CD14-positive monocyte (primary cell): ENCODE measurements at regions not wholly inside any gene's neighbourhood (a gene's known extent, or its start where the extent isn't known, plus 50 kb on each side); places are given as distances from the start of the nearest gene placed in this dataset.
"Not testable (repeated sequence)": the region's sequence is repeated elsewhere in the genome, so short reads cannot be mapped to it uniquely, and the experiment has no call there.

Experiments used
- DNase-seq, 3 donors: peaks; one replicate each; pipeline ENCODE4 v3.0.0-alpha.2; 2011 to 2022
- H2AFZ ChIP-seq: 2 replicates; pipeline ENCODE4 v1.6.0; 2012; ENCODE audit warnings: mild to moderate bottlenecking, low read depth, low read length, inconsistent platforms; ENCODE audit not compliant: insufficient read depth, poor library complexity, severe bottlenecking
- H3K27ac ChIP-seq, 2 donors: 1 replicate in 1 of 2; 2 replicates in 1 of 2; pipeline ENCODE4 v1.5.1; 2012 to 2013; ENCODE audit warnings: low read length in 2 of 2, control low read depth in 1 of 2, inconsistent platforms in 1 of 2, low read depth in 1 of 2, mild to moderate bottlenecking in 1 of 2
- H3K27me3 ChIP-seq, 2 donors: one replicate each; pipeline versions ENCODE4 v1.6.0 to v1.6.1; 2011 to 2013; ENCODE audit warnings: low read length in 2 of 2; ENCODE audit not compliant: control insufficient read depth in 2 of 2, insufficient read depth in 2 of 2
- H3K36me3 ChIP-seq, 2 donors: replicated peaks in 1 of 2; 1 replicate in 1 of 2; 2 replicates in 1 of 2; pipeline versions ENCODE4 v1.5.1 to v1.6.1; 2012 to 2013; ENCODE audit warnings: low read length in 2 of 2, control low read depth in 1 of 2, inconsistent platforms in 1 of 2, mild to moderate bottlenecking in 1 of 2; ENCODE audit not compliant: insufficient read depth in 2 of 2, control insufficient read depth in 1 of 2
- H3K4me1 ChIP-seq, 2 donors: 1 replicate in 1 of 2; 2 replicates in 1 of 2; pipeline versions ENCODE4 v1.5.1 to v1.6.1; 2012 to 2013; ENCODE audit warnings: low read length in 2 of 2, control low read depth in 1 of 2, inconsistent platforms in 1 of 2, mild to moderate bottlenecking in 1 of 2, moderate library complexity in 1 of 2; ENCODE audit not compliant: insufficient read depth in 2 of 2, control insufficient read depth in 1 of 2
- H3K4me2 ChIP-seq: replicated peaks from 2 replicates; pipeline ENCODE3; 2012; ENCODE audit warnings: low read length, moderate library complexity, mild to moderate bottlenecking; ENCODE audit not compliant: poor library complexity, severe bottlenecking; ENCODE audit errors: extremely low read depth
- H3K4me3 ChIP-seq, 3 experiments: fragments of 200-600 bp in 1 of 3; sonication (generic) in 1 of 3; replicated peaks in 1 of 3; 1 replicate in 2 of 3; 2 replicates in 1 of 3; pipeline ENCODE4 v1.5.1; 2011 to 2013; ENCODE audit warnings: low read length in 3 of 3, mild to moderate bottlenecking in 3 of 3, control low read depth in 2 of 3, low read depth in 2 of 3, inconsistent platforms in 1 of 3, moderate library complexity in 1 of 3
- H3K79me2 ChIP-seq: 2 replicates; pipeline ENCODE4 v1.6.0; 2012; ENCODE audit warnings: mild to moderate bottlenecking, control low read depth, inconsistent platforms, low read length, moderate library complexity; ENCODE audit not compliant: insufficient read depth
- H3K9ac ChIP-seq: 2 replicates; pipeline ENCODE4 v1.6.0; 2017; ENCODE audit warnings: low read length, mild to moderate bottlenecking; ENCODE audit not compliant: insufficient read depth, poor library complexity, severe bottlenecking
- H3K9me3 ChIP-seq, 2 donors: replicated peaks in 1 of 2; 1 replicate in 1 of 2; 2 replicates in 1 of 2; pipeline versions ENCODE4 v1.5.1 to v1.6.1; 2012 to 2013; ENCODE audit warnings: low read length in 2 of 2, control low read depth in 1 of 2; ENCODE audit not compliant: control insufficient read depth in 1 of 2, insufficient read depth in 1 of 2
- H4K20me1 ChIP-seq: 2 replicates; pipeline ENCODE4 v1.6.0; 2012; ENCODE audit warnings: mild to moderate bottlenecking, low read length, control low read depth, moderate library complexity; ENCODE audit not compliant: insufficient read depth
- H3K27ac Mint-ChIP-seq, 7 donors: one replicate each; pipeline ENCODE4 v1.8.0; 2020; ENCODE audit warnings: mild to moderate bottlenecking in 7 of 7, mixed read lengths in 7 of 7, moderate library complexity in 6 of 7, inconsistent platforms in 2 of 7
- H3K27me3 Mint-ChIP-seq, 3 donors: one replicate each; pipeline ENCODE4 v1.8.0; 2021 to 2022; ENCODE audit warnings: low read depth in 3 of 3, mild to moderate bottlenecking in 3 of 3, mixed read lengths in 3 of 3, moderate library complexity in 3 of 3, inconsistent platforms in 1 of 3
- H3K36me3 Mint-ChIP-seq, 2 donors: one replicate each; pipeline ENCODE4 v1.8.0; 2020; ENCODE audit warnings: mixed read lengths in 2 of 2, inconsistent platforms in 1 of 2, mild to moderate bottlenecking in 1 of 2
- H3K4me1 Mint-ChIP-seq: one replicate; pipeline ENCODE4 v1.8.0; 2020; ENCODE audit warnings: mild to moderate bottlenecking, mixed read lengths
- H3K4me3 Mint-ChIP-seq, 2 donors: one replicate each; pipeline ENCODE4 v1.8.0; 2020; ENCODE audit warnings: mild to moderate bottlenecking in 2 of 2, mixed read lengths in 2 of 2, moderate library complexity in 1 of 2
- H3K9me3 Mint-ChIP-seq, 7 donors: one replicate each; pipeline ENCODE4 v1.8.0; 2020 to 2022; ENCODE audit warnings: mixed read lengths in 7 of 7, mild to moderate bottlenecking in 6 of 7, moderate library complexity in 6 of 7, inconsistent platforms in 2 of 7
- WGBS: methylation state at CpG from one replicate; pipeline ENCODE4 v1.1.5; 2013; ENCODE audit warnings: missing lambda C conversion rate; ENCODE audit not compliant: insufficient coverage; 5-methylcytosine and 5-hydroxymethylcytosine counted together
- intact Hi-C, 2 donors: fragments of 100-400 bp; cut with micrococcal nuclease; formaldehyde crosslinking; loops; one replicate each; pipeline versions ENCODE4 v1.15.0 to v1.15.1; 2023
- TF ChIP-seq, protein P1 (sequence below): fragments of 200-600 bp; IDR thresholded peaks from one replicate; pipeline ENCODE4 v1.8.0; 2022; ENCODE audit warnings: antibody characterized with exemption, mild to moderate bottlenecking

DNA sequence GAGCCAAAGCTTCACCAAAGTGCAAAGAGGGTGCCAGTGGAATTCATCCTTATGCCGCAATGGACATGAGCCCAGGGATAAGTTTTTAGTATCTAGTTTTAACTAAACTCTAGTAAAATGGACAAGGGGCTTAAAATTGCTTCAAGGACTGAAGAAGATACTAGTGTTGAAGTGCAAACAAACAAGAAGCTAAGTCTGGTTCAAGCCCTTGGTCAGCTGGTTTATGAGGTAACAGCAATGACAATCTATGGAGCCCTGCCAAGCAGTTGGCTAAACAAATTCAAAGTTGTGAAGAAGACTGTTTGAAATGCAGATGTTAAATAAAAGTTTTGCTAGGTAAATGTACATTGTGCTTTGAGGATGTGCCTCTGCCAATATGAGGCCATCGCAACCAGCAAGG is 209.4 kb downstream of the KTN1 start:
- TF ChIP-seq, protein P1, sequence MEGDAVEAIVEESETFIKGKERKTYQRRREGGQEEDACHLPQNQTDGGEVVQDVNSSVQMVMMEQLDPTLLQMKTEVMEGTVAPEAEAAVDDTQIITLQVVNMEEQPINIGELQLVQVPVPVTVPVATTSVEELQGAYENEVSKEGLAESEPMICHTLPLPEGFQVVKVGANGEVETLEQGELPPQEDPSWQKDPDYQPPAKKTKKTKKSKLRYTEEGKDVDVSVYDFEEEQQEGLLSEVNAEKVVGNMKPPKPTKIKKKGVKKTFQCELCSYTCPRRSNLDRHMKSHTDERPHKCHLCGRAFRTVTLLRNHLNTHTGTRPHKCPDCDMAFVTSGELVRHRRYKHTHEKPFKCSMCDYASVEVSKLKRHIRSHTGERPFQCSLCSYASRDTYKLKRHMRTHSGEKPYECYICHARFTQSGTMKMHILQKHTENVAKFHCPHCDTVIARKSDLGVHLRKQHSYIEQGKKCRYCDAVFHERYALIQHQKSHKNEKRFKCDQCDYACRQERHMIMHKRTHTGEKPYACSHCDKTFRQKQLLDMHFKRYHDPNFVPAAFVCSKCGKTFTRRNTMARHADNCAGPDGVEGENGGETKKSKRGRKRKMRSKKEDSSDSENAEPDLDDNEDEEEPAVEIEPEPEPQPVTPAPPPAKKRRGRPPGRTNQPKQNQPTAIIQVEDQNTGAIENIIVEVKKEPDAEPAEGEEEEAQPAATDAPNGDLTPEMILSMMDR: no peak
- Mint-ChIP-seq H3K4me3 (no peak overlapping the region), H3K27ac (no peak overlapping the region), H3K27me3 (peaks cover 0 to 4% (median 0%) of the 10 kb centered on the region in 3 donors), H3K36me3 (peaks cover 0 to 3% of the 10 kb centered on the region in 2 donors), H3K4me1 (peaks cover 24% of the 10 kb centered on the region), H3K9me3 (peaks cover 0 to 4% (median 0%) of the 10 kb centered on the region in 7 donors)
- no peaks in the 10 kb centered on the region for H3K79me2 ChIP-seq
- H3K27ac ChIP-seq: no peak overlapping the region
- DNase-seq: no peak
- H3K27me3 ChIP-seq: no peaks in the 10 kb centered on the region
- no peak overlapping the region for H2AFZ ChIP-seq
- H3K4me3 ChIP-seq: no peak overlapping the region
- no peak overlapping the region for H3K9ac ChIP-seq
- 100% methylated on average over 1 of the region's 2 CpGs for WGBS
- H4K20me1 ChIP-seq: no peaks in the 10 kb centered on the region
- H3K36me3 ChIP-seq: no peaks in the 10 kb centered on the region
- H3K4me1 ChIP-seq: peaks cover 23 to 24% of the 10 kb centered on the region in 2 donors
- no peaks in the 10 kb centered on the region for H3K9me3 ChIP-seq
- H3K4me2 ChIP-seq: no peak overlapping the region
- intact Hi-C loops: no loop called here

- no peaks in the 10 kb centered on the region for H4K20me1 ChIP-seq
- TF ChIP-seq, protein P1: no peak
- no peaks in the 10 kb centered on the region for H3K79me2 ChIP-seq
- H3K4me3 Mint-ChIP-seq: no peak overlapping the region
- H3K27me3 Mint-ChIP-seq: peaks cover 0 to 4% (median 0%) of the 10 kb centered on the region in 3 donors
- intact Hi-C loops: no loop called here
- H3K27me3 ChIP-seq: no peaks in the 10 kb centered on the region
- H3K4me1 ChIP-seq: peaks cover 22 to 23% of the 10 kb centered on the region in 2 donors
- no peak overlapping the region for H3K4me2 ChIP-seq
- no peak overlapping the region for H3K27ac Mint-ChIP-seq
- WGBS: 85% methylated on average over 3 of the region's 6 CpGs
- no peaks in the 10 kb centered on the region for H3K9me3 ChIP-seq
- H3K36me3 Mint-ChIP-seq: peaks cover 0 to 3% of the 10 kb centered on the region in 2 donors
- no peaks in the 10 kb centered on the region for H3K36me3 ChIP-seq
- H3K9ac ChIP-seq: no peak overlapping the region
- no peak overlapping the region for H2AFZ ChIP-seq
- H3K27ac ChIP-seq: no peak overlapping the region
- DNase-seq: no peak
- H3K4me3 ChIP-seq: no peak overlapping the region
- peaks cover 21% of the 10 kb centered on the region for H3K4me1 Mint-ChIP-seq
- H3K9me3 Mint-ChIP-seq: peaks cover 0 to 4% (median 0%) of the 10 kb centered on the region in 7 donors
These were observed 214.9 kb downstream of the KTN1 start for GRCh38 chr14:55794655-55795595.

DNA sequence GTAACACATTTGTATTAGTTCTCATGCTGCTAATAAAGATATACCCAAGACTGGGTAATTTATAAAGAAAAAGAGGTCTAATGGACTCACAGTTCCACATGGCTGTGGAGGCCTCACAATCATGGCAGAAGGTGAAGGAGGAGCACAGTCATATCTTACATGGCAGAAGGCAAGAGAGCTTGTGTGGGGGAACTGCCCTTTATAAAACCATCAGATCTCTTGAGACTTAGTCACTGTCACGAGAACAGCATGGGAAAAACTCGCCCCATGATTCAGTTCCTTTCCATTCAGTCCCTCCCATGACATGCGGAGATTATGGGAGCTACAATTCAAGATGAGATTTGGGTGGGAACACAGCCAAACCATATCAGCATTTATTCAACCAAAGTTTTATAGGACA is 216.5 kb downstream of the KTN1 start:
- H3K9me3 ChIP-seq, H3K4me2 ChIP-seq, H3K36me3 Mint-ChIP-seq, H4K20me1 ChIP-seq, H3K79me2 ChIP-seq, DNase-seq, H3K9ac ChIP-seq, H3K4me3 Mint-ChIP-seq, H3K27ac Mint-ChIP-seq, H2AFZ ChIP-seq, H3K27ac ChIP-seq, H3K9me3 Mint-ChIP-seq, intact Hi-C loops, H3K27me3 ChIP-seq, H3K36me3 ChIP-seq, H3K4me1 ChIP-seq, H3K4me1 Mint-ChIP-seq, H3K4me3 ChIP-seq, H3K27me3 Mint-ChIP-seq: not testable (repeated sequence)
- 88% methylated on average over 3 of the region's 3 CpGs for WGBS
